SH-SY5Y (cell line): ENCODE measurements at regions not wholly inside any gene's neighbourhood (a gene's known extent, or its start where the extent isn't known, plus 50 kb on each side); places are given as distances from the start of the nearest gene placed in this dataset.

Source experiments
- GATA2 ChIP-seq: IDR thresholded peaks from 2 replicates; pipeline ENCODE4 v1.6.1; 2011; ENCODE audit warnings: mild to moderate bottlenecking, low read depth, low read length
- GATA3 ChIP-seq: IDR thresholded peaks from 2 replicates; pipeline ENCODE4 v1.6.1; 2011; ENCODE audit warnings: low read depth, mild to moderate bottlenecking, low read length, moderate library complexity

DNA sequence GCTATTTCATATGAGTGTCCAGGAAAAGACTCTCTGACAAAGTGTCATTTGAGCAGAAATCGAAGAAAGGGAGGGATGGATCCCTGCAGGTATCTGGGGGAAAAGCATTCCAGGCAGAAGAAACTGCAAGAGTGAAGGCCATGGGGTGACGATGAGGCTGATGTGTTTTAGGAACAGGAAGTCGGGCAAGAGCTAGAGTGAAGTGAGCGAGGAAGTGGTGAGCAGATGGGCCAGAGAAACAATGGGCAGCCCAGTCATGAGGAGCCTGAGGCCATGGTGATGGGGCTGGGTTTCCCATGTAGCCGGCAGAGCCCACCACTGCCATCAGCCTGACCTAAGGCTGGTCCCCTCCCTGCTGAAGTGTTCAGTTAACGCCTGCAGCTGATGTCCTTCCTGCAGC is 150.2 kb downstream of the TNFSF13B start:
- TF ChIP-seq GATA2 (no peak), GATA3 (no peak)

DNA sequence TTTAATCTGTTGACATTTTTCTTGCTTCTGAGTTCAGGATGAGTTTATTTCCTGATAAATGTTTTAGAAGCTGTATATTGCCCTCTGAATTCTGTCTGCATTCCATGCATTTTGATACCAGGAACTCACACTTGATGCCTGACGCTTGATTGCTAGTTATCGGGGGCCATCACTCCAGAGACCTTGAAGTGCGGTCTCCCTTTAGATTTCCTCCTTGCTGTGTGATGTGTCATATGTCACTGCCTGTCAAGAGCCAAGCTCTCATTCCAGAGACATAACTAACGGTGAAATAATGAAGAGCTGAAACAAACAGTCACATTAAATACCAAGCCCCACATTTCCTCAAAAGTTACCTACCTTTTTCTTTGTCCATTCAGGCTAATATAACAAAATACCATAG is 155.5 kb downstream of the TNFSF13B start:
- TF ChIP-seq GATA3: no peak
- TF ChIP-seq GATA2: no peak

DNA sequence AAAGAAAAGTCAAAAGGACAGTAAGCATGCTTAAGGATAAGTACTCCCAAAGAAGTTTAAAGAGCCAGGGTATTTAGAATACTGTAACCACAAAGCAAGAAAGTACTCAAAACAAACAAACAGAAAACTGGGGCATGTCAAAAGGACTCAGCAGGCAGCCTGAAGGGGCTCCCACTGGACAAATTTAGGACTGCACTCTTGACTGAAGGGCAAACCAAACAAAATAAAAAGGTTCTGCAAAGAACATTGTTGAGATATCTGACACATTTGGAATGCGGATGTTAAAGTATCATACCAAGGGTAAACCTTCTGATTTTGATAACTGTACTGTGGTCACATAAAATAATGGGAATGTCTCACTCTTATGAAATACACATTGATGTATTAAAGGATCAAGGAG is 157.4 kb downstream of the TNFSF13B start:
- TF ChIP-seq GATA3 (no peak), GATA2 (no peak)

DNA sequence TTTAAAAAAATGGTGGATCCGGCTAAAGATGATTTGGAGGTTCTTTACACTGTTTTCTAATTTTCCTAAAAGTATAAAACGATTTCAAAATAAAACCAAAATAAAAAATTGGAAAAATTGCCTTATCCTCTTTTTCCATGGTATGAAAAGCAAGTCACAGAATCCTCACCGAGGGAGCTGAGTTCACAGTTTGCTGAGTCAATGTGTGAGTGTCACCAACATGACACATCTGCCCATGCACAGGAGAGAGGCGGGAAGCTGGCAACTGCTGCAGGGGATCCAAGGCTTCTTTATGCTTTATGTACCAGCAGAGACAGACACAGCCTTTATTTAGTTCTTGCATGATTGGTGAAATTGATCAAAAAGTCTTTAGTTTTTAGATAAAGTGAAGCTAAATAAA is 157.8 kb downstream of the TNFSF13B start:
- TF ChIP-seq GATA2 (no peak), GATA3 (no peak)

DNA sequence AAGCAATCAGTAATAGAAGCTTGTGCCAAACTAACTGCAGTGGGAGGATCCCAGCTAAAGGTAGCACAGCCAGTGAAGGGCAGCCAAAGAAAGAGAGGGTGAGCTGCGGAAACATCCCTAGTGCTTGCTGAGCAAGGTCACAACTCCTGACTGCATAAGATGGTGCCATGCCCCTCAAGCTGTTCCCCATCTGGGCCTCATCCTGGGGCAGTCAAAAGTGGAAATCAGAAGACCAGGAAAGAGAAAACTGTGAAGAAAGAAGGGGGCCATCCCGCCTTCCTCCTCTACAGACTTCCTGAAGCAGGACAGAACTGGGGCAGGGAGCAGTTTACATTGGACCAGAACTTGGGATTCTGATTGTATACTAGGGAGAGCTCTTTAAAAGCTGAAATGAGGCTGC is 159.2 kb downstream of the TNFSF13B start:
- TF ChIP-seq GATA2: no peak
- no peak for TF ChIP-seq GATA3

DNA sequence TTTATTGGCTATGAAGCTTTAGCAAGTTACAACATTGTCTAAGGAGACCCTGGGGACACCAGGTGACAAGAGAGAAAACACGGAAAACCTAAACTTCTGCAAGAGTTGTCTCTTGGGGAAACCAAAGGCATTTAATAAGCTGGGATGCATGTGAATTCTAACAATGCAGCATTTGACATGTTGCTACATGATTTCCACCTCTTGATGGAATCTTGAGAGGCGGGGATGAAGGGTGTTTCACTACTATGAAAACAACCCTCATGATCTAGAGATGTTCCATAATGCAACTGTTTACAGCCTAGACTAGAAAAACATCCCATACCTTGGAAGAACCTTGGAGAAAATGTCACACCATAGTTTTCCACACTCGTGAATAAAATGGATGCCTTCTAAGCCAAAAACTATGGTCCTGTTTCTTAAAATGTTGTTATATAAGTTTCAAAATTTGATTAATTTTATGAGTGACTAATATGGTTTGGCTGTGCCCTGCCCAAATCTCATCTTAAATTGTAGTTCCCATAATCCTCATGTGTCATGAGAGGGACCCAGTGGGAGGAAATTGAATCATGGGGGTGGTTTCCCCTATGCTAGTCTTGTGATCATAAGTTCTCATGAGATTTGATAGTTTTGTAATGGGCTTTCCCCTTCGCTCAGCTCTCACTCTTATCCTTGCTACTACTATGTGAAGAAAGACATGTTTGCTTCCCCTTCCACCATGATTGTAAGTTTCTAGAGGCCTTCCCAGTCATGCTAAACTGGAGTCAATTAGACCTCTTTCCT is 164.6 kb downstream of the TNFSF13B start:
- no peak for TF ChIP-seq GATA2
- no peak for TF ChIP-seq GATA3

DNA sequence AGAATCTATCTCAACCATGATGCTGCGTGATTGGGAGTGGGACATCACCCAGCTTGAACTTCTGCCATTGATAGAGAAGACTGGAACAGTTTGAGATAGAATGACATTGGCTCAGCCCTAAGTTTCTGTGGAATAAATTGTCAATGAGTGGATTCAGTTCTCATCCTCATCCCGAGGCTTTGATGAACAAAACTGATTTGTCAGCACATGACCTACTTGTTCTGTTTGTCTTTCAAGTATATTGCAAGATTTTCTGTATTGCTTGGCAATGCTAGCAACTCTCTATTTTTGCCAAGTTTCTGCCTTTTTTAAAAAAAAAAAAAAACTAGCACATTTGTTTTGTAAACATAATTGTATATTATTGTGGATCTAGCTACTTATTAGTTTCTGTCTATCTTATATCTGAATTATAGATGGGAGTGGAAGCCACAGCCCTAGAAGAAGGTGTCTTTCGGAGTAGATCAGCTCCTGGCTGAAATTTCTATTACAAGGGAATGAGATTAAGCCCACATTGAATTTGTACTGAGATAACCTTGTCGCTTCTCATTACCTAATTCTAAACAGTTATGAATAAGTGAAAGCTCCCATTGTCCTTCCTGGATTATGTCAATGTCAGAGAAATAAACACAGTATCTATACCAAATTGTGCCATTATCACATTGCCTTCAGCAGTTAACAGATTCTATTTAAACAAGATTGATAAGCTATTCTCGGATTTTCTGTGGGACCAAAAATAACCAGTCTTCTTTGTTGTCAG is 166.1 kb downstream of the TNFSF13B start:
- TF ChIP-seq GATA3 (peak; percentile 77), GATA2 (peak; percentile 68)

DNA sequence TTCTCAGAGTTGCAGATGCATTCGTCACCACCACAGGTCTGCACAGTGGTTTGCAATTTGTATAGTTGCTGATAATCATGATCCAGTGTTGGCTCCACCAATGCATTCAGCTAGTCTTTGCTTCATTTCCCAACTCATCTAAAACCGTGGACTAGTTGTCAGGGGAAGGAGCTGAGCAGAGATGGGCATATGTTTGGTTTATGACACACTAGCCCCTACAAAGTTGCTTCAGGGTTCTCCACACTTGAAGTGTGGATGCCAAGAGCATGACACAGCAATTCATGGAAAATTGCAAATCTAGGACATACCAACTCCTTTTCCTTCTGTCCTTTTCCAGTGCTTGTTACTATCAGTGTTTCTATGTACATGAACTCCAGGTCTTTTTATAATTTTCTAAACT is 168.0 kb downstream of the TNFSF13B start:
- TF ChIP-seq GATA2 (no peak), GATA3 (no peak)

DNA sequence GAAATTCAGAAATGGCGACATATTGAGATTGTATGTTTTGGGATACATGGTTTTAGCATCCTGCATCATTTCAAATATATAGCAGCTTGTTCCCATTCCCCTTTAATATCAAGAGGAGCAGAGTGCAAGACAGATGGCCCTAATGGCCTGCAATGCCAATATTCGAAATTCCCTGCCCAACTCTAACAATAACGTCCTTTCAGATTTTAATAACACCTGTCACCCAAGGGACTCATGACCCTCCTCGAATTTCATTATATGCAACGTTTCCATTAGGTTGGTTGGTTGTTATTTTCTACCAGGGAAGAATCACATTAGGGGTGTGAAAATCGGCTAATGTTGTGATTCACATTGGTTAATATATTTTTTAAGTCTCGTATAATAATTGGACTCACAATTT is 170.0 kb downstream of the TNFSF13B start:
- TF ChIP-seq GATA2 (no peak), GATA3 (no peak)

DNA sequence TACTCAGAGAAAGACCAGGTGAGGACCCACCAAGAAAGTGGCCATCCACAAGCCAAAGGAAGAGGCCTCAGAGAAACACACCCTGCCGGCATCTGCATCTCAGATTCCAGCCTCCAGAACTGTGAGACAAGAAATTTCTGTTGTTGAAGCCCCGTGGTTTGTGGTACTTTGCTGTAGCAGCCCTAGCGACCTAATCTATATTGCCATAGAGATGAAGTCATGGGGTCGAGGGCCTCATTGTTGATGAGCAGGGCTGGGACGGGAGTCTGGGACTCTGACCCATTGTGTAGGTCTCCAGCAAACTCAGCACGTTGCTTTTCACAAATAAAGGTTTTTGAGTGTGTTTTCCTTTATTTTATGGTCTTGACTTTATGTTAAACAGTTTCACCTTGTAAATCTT is 174.9 kb downstream of the TNFSF13B start:
- no peak for TF ChIP-seq GATA2

DNA sequence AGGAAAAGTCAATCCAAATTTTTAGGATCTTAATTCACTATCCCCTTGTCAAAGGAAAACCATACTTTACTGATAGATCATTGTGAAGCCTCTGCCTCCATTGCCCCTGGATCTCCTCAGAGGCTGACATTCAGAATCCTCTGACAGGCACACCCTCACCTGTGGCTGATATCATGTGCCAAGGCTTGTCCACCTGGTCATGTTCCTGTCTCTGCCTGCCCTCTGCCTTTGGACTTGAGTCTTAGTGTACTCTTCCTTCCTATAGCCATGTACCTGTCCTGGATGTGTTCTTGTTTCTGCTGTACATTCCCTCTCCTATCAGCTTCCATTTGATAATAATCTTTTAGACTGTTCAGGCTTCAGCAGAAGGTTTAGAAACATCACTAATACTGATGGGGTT is 179.4 kb downstream of the TNFSF13B start:
- no peak for TF ChIP-seq GATA2
- no peak for TF ChIP-seq GATA3

DNA sequence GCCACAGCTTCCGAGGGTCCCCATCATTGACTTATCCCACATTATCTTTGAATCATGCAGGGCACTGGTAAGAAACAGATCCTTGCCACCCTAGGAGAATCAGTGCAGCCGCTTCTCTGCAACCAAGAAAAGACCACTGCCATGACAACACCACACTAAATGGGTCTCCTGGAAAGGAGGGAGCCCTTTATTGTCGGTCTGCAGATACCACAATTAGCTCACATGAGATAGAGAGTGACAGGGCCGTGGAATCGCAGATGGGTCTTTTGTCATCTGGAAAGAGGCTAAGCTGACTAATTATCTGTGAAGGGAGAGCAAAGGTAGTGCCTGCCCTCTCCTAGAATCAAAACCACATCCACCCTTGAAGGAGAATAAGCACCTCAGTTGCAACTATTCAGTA is 178.3 kb upstream of the MYO16 start:
- TF ChIP-seq GATA3 (no peak), GATA2 (no peak)

DNA sequence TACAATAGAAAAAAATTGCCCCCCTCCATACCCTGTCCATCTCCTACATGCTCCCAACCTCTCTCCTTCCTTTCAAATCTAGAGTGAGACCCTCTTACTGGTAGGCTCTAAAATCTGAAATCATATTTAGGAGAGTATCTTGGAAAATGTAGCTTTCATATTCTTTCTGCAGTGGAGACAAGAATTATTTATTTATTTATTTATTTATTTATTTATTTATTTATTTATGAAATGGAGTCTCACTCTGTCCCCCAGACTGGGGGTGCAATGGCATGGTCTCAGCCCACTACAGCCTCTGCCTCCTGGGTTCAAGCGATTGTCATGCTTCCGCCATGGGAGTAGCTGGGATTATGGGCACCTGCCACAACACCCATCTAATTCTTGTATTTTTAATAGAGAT is 174.1 kb upstream of the MYO16 start:
- TF ChIP-seq GATA3 (no peak), GATA2 (no peak)

DNA sequence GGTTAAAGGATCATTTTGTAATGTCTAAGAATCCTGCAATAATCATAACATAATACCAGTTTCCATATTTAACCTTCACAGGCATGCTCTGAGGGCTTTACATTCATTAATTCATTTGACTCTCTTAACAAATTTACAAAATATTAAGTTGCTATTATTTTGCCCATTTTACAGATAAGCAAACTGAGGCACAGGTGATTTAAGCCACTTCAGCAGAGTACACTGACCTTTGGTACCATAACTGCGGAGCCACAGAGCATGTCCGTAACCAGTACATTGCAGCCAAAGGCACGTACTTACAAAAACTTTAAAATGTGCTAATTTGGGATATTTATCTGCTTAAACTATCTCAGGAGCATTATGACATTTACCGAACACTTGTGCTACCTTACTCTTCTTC is 169.4 kb upstream of the MYO16 start:
- TF ChIP-seq GATA3 (no peak), GATA2 (no peak)

DNA sequence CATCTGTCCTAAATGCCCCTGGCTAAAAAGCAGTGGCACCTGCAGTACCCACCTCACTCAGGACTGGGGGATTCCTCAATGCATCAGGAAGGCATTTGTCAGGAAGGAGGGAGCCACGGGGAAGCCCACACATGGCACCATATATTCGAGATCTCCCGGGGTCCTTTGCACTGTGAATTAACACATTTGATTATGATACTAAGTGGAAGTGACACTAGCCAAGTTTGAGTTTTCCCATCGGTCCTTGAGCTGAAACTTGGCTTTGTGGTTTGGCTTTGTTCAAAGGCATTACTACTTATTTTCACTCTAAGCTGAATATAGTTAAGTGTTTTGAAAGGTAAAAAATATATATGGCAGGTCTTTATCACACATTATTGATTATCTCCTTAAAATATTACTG is 168.7 kb upstream of the MYO16 start:
- TF ChIP-seq GATA2 (no peak), GATA3 (no peak)
